ENCODE measurements at regions not wholly inside any gene's neighbourhood (a gene's known extent, or its start where the extent isn't known, plus 50 kb on each side); places are given as distances from the start of the nearest gene placed in this dataset.
"Not testable (repeated sequence)": the region's sequence is repeated elsewhere in the genome, so short reads cannot be mapped to it uniquely, and the experiment has no call there.

DNA sequence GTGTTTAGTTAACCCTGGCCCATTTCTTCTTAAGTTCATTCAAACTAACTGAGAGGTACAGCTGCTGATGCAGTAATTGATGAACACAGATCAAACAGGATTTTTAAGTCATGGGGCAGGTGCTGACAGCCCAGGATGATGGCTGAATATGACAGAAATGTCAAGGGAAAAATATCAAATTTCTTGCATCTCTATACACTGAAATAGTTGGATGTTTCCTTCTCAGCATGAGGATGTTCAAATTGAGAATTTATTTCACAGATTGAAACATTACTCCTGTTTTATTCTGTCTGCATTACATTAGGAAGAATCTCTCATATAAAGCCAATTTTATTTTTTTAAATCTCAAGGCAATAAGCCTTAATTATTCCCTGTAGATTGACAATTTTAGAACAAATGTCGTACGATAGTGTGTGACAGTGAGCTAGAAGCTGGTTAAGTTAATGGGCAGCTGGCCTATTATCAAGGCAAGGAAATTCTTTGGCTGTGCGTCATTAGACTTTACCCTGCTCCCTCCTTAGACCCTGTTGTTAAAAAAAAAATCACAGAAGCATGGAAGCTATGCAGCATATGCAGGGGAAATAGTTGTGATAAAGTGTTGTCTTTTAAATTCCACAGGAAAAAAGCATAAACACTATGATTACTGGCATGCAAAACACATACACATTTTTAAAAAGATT lies 183.8 kb upstream of the KCNMB2 start:
- DNase-seq = no peak

DNA sequence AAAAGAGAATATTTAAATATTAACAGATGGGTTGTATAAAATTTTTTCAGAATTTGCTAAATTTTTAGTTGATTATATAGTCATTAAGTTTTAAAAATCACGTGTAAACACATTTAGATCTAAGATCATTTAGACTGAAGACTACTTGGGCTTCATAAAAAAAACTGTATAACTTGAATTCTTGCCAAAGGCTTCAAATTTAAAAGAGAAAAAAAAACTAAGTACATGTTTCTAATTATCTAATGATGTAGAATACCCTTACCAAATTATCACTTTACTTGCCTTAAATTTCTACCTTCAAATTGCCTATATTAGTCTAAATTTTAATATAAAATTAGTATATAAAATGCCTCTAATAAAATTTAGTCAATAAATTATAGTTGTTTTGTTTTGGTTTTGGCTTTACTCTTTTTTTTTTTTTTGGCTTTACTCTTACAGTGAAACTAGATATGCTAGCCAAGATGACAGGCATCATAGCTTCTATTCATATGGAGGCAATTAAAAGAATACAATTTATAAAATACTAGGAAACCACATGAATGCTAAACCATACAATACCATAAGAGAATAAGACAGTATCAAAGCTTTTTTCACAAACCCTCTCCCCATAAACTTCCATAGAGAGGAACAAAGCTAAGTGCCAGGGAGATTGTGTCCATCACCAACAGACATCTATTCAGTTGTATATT lies 183.1 kb upstream of the KCNMB2 start:
- DNase-seq = no peak

DNA sequence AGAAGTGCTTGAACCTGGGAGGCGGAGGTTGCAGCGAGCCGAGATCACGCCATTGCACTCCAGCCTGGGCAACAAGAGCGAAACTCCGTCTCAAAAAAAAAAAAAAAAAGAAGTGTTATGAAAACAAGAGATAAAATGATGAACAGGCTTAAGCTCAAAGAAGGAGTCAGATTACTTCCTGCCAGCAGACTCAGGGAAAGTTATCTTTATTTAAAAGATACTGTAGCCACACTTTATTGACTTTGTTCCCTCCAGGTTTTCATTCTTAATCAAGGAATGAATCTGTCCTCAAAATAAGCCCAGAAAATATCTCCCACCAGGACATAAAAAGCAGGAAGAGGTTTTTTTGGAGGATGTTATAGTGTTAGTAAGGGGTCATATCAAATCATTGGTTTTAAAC lies 176.5 kb upstream of the KCNMB2 start:
- no peak for DNase-seq

DNA sequence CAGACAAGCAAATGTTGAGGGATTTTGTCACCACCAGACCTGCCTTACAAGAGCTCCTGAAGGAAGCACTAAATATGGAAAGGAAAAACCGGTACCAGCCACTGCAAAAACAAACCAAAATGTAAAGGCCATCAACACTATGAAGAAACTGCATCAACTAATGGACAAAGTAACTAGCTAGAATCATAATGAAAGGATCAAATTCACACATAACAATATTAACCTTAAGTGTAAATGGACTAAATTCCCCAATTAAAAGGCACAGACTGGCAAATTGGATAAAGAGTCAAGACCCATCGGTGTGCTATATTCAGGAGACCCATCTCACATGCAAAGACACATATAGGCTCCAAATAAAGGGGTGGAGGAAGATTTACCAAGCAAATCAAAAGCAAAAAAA lies 173.2 kb upstream of the KCNMB2 start:
- DNase-seq = not testable (repeated sequence)

DNA sequence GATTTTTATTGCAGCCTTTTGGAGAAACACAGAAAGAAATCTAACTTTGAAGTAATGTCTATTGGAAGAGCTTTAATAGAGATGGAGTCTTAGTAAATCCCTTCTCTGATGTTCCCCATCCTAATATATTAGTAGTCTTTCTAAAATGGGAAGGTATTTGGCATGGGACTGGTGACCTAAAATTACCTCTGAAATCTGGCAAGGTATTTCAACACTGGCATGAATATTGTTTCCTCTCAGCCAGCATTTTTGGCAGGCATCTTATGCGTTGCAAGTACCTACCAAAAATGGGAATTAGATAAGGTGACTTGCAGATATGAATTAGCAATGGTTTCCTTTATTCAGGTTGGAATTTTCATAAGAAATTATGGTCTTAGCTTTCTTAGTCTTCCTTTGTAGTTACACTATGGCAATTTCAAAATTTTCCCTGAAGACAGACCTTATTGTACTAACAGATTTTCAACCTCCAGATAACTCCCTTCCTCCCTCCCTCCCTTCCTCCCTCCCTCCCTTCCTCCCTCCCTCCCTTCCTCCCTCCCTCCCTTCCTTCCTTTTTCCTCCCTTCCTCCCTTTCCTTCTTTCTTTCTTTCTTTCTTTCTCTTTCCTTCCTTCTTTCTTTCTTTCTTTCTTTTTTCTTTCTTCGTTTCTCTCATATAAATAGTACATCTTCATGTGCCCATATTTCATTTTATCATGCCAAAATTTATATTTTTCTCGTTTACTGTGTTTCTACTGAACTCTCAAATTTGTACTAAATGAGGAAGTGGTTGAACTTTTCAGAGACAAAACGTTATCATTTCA lies 168.2 kb upstream of the KCNMB2 start:
- no peak for DNase-seq

DNA sequence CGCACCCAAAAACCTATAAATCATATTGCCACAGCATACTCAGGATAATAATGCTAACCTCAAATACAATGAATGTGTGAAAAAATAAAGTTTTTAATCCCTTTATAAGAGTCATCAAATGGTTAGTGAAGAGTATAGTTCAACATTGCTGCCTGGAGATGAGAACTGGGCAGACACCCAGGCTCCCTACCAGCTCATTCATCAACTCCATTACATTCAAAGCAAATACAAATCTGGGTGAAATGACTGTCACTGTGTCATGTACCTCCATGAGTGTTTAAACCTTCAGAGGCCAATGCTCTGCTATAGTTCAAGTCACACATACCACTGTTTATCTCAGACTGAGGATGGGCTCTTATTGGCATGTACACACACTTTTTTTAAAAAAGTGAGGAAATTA lies 167.2 kb upstream of the KCNMB2 start:
- no peak for DNase-seq

DNA sequence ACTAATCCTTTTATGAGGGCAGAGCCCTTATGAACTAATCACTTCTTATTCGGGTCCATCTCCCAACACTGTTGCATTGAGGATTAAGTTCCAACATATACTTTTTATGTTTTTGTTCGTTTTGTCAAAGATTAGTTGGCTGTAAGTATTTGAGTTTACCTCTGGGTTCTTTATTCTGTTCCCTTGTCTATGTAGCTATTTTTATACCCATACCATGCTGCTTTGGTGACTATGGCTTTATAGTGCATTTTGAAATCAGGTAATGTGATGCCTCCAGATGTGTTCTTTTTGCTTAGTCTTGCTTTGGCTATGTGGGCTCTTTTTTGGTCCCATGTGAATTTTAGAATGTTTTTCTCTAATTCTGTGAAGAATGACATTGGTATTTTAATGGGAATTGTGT lies 166.4 kb upstream of the KCNMB2 start:
- no peak for DNase-seq

DNA sequence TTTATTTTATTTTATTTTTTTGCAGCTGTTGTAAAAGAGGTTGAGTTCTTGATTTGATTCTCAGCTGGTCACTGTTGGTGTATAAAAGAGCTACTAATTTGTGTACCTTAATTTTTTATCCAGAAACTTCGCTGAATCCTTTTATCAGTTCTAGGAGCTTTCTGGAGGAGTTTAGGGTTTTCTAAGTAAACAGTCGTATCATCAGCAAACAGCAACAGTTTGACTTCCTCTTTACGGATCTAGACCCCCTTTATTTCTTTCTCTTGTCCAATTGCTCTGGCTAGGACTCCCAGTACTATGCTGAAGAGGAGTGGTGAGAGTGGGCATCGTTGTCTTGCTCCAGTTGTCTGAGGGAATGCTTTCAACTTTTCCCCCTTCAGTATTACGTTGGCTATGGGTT lies 165.8 kb upstream of the KCNMB2 start:
- no peak for DNase-seq

DNA sequence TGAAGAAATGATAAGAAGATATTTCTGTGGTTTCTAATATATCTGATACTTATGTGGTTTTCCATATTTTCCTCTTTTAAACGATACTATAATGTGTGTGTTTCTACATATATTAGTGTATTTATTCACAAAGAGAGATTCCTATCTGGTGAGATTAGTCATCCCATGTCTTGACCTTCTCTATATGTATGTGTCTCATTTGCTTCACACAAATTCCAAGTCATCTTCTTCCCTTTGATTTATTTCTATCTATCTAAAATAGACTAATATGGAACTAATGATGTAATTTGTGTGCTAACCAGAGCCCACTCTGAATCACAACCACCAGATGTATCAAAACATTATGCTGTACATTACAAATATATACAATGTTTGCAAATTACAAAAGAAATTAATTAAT lies 154.7 kb upstream of the KCNMB2 start:
- DNase-seq = no peak

DNA sequence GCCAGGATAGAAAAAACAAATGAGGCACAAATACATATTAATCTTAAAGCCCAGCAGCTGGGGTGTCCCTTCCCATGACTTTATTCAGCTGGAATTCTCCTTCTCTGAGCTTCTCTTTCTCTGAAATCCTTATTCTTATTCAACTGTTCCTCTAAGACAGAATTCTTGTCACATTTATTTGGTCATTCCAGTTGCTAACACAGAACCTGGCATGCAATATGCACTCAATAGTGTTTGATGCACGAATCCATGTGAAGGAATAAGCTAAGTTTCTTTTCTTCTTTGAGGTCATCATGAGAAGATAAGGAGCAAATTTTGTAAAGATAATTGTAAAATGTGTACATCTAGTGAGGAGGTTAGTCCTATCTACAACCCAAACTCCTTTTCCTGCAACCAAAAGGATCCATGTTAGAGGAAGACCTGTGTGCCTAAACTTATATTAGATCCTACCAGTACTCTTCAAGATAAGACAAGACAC lies 154.2 kb upstream of the KCNMB2 start:
- no peak for DNase-seq

DNA sequence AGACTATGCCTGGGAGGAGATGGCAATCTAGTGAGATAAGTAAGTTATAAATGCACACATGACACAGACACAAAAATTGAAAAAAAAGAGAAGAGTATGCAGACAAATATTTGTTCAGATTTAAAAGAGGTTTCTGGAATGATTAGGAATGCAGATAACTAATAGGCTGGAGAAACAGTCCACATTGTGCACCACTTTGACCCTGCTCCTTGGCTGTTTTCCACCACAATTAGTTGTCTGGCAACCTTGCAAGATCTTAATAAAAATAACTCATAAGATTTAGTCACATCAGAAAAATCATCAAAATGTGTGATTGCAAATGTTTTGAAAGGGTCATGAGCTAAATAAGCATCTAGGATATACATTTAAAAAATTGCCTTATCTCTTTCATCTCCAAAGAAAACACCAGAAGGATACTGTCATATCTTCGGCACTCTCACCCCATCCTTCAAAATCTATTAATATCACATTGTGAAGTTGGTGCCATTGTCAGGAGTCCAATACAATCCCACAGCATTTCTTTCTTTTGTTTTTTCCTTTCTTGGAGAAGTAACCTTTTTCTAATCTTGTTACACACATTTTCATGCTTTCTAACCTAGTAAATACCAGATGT lies 153.7 kb upstream of the KCNMB2 start:
- DNase-seq = no peak

DNA sequence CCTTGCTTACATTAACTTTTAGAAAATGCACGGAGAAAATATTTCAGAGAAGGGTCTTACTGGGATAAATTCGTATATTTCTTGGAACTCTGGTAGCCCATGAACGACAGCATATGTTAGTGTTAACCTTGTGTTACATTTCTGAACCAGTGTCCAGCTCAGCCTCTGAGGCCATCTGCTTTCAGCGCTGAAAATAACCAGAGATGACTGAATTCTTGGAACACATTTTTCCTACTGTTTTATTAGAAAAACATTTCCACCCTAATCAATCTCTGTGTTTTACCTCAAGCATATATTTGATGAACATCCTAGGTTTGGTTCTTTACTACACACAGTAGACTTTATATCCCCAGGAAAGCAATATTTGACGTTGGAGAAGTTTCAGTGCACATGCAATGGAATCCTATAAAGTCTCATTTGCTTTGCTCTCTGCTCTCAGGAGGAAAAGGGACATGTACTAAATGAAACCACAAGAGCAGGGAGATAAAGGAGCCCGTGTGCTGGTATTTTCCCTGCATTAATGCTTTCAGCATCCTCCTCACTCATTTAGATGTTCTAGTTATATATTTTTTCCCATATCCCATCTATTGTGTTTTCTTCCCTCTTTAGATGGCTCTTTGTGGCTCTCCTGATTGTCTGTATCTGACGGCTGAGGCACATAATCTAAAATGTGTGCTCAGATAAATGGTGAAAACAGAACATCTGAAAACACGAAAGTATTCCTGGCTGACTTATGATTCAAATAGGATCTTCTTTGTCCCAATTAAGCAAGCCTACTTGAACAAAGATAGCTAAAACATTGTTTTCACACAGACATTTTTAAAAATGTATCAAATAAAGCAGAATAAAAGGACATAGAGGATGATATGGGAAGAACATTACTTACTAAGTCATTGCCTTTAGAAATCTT lies 151.7 kb upstream of the KCNMB2 start:
- no peak for DNase-seq

DNA sequence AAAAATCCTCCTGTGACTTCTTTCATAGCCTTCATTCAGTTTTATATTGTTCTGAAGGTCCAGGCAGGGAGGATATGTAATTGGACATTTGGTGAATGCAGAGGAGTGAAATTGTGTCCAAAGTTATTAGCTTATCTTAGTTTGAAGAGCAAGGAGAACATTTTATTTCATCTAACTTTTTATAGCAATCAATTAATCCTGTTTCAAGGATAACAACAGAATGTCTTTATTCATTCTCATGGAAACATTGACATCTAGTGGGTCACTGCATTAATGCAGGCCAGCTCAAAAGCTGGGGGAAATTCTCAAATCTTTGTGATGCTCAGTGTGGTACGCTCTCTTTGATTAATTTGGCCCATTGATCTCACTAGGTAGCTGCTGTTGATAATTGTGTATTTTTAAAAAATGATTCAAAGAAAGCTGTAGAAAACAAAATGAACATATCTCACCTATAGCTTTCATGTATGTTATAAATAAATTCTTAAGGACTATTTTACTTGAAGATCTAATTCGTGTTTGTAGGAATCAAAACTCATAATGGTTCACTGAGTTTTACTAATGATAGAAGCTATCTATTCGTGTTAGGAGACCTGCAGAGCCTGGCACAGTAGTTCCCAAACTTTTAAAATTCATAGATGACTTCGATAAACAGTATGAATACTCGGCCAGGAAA lies 150.8 kb upstream of the KCNMB2 start:
- no peak for DNase-seq

DNA sequence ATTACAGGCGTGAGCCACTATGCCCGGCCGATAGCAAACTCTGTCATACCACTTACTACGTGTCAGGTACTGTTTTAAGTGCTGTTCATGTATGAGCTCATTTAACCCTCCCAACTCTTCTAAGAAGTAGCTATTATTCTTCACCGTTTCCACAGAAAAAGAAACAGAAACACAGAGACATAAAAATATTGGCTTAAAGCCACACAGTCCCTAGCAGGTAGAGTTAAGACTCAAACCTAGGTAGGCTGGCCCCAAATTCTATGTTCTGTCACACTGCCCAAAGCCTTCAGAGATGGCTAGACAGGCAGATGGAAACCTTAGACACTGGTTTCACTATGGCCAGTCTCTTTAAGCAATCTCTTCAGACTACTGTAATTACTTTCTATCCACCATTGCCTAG lies 149.8 kb upstream of the KCNMB2 start:
- DNase-seq = no peak

DNA sequence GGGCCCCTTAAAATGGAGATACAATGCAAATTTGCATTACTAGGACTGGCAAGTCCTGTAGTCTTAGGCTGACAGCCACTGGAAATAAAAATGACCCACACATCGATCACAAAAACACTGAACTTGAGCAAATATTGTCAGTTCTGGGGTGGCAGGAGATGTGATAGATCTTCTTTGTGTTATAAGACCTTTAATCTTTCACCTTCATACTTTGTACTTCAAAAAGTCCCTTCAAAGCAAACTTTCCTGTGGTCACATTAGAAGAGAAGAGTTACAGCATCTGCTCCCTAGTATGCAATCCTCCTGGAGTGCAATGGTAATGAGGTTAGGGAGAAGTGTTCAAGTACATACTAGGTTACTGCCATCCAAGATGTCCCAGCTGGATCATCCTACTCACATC lies 149.4 kb upstream of the KCNMB2 start:
- DNase-seq = no peak

DNA sequence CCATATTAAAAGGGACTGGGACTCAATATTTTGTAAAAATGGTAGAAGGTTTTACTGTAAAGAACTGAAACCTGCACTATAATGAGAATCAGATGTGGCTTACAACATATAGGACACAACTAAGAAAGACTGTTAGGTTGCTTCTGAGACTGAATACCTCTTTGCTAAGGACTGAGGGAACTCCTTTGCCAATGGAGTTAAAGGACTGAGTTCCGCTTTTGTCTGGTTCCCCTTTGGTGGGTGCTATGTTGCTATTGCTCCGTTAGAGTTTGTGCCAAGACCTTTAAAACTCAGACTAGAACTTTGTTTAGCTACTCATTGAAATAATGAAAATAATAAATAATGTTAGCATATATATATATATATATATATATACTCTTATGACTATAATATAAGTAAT lies 147.8 kb upstream of the KCNMB2 start:
- DNase-seq = no peak

DNA sequence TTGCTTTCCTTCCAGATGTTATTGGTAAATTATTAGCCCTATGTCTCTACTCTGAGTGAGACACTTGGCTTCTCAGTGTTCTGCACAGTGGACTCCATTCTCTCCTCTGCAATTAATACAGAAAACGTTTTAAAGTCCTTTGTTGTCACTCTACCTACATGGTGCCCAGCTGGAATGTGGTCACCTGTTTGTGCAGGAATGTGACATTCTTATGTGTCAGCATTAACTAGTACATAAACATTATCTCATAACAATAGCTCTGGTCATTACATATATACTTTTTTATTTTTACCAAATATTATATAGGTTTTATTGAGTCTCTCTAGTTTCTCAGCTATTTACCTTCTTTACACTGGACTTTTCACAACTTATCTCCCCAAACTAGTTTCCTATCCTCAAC lies 147.0 kb upstream of the KCNMB2 start:
- no peak for DNase-seq

DNA sequence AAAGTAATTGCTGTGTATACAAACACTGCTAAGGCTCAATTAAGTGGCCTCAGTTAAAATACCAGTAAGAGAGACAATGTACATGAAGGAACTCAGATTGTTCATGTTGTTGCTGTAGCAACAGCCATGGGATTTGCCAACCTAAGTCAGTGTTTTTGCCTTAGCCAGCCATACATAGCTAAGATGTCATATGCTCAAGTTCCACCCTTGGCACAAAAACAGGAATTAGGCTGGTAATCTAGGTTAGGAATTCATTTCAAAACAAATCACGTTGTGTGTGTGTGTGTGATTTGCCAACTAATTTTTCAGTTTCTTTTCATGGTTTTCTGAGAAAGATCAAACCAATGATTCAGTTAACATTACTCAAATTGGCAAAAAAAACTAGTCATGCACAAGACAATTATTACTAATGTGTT lies 143.7 kb upstream of the KCNMB2 start:
- no peak for DNase-seq

DNA sequence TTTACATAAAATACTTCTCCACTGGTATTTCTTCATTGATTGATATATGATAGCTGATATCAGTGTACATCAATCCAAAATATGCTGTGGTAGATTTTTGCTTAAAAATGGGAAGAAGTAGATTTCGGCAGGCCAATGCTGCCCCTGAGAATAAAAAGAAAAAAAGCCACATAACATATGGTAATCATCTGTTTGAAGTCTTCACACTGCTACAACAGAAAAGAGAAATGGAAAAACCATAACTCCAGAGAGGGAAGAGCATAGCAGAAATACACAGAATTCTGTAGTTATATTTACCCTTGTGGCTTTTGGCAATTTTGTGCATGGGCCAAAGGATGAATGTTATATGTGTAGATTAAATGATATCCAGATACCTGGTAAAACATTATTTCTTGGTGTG lies 143.1 kb upstream of the KCNMB2 start:
- no peak for DNase-seq

DNA sequence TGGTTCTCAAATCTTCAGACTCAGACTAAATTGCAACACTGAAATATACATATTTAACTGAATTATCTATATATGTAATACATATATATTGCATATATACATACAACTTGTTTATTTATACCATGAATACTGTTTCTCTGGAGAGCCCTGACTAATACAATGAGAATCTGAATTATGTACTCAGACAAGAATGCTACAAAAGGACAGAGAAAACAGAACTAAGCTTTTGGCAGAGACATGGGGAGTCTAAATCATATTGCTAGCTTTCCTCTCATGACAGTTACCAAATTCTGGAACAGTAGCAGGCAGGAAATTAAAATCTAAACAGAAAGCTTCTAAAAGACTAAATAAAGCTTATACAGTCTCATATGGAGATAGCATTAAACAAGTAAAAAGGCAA lies 142.4 kb upstream of the KCNMB2 start:
- DNase-seq = no peak

DNA sequence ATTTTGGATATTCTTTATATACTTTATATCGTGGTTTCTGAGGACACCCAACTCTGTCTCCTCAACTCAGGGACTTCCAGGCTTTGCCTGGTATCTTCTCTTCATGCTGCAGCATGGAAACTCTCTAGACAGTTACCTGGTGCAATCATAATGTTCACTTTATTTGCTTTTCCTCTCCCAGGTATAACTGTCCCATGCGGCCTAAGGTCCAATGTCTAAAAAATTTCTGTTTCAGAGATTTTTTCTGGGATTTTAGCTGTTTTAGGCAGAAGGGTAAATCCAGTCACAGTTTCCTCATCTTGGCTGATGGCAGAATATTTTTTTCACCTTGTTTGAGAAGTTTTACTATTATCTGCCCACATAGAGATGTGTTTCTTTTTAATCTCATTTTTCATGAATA lies 139.9 kb upstream of the KCNMB2 start:
- DNase-seq = no peak

DNA sequence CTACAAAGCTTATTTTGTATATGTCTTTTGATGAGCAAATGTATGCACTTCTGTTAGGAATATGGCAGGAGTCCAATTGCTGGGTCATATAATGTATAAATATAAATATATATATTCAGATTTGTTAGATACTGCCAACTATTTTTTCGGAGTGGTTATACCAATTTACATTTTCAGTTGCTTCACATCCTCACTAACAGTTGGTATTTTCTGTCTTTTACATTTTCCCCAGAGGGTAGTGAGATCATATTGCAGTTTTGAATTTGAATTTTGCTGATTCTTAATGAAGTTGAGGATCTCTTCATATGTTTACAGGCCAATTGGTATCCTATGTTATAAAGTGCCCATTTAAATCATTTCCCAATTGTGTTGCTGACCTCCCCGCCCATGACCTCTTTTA lies 139.0 kb upstream of the KCNMB2 start:
- no peak for DNase-seq
